MM.1S (cell line): ENCODE measurements at regions not wholly inside any gene's neighbourhood (a gene's known extent, or its start where the extent isn't known, plus 50 kb on each side); places are given as distances from the start of the nearest gene placed in this dataset.

Experiments used
- DNase-seq: peaks from one replicate; pipeline ENCODE4 v3.0.0-alpha.2; 2015
- H2AFZ ChIP-seq: fragments of 300-600 bp; sonication (generic); 2 replicates; pipeline ENCODE4 v1.6.0; 2016; ENCODE audit warnings: antibody characterized with exemption, low read length
- H3F3A ChIP-seq: fragments of 300-600 bp; sonication (generic); 2 replicates; pipeline ENCODE4 v1.6.1; 2016; ENCODE audit warnings: mild to moderate bottlenecking, antibody characterized with exemption, low read length, moderate library complexity, mixed read lengths; ENCODE audit not compliant: insufficient read depth
- H3K27ac ChIP-seq: fragments of 300-600 bp; sonication (generic); 2 replicates; pipeline ENCODE4 v1.5.1; 2016; ENCODE audit warnings: mild to moderate bottlenecking, low read length
- H3K27me3 ChIP-seq: fragments of 300-600 bp; sonication (generic); replicated peaks from 2 replicates; pipeline ENCODE4 v1.6.0; 2016; ENCODE audit warnings: low read length; ENCODE audit not compliant: insufficient read depth
- H3K36me3 ChIP-seq: fragments of 300-600 bp; sonication (generic); replicated peaks from 2 replicates; pipeline ENCODE4 v1.6.1; 2016; ENCODE audit warnings: mild to moderate bottlenecking, low read length, mixed read lengths; ENCODE audit not compliant: insufficient read depth
- H3K4me1 ChIP-seq: fragments of 300-600 bp; sonication (generic); 2 replicates; pipeline ENCODE4 v1.6.1; 2016; ENCODE audit warnings: low read length, mixed read lengths
- H3K4me2 ChIP-seq: fragments of 300-600 bp; sonication (generic); 2 replicates; pipeline ENCODE4 v1.6.0; 2016; ENCODE audit warnings: low read depth, low read length
- H3K4me3 ChIP-seq: fragments of 300-600 bp; sonication (generic); 2 replicates; pipeline ENCODE4 v1.5.1; 2016; ENCODE audit warnings: low read length, mixed read lengths
- H3K79me2 ChIP-seq: fragments of 300-600 bp; sonication (generic); 2 replicates; pipeline ENCODE4 v1.6.1; 2016; ENCODE audit warnings: mixed run types, low read length, mixed read lengths
- H3K9ac ChIP-seq: fragments of 300-600 bp; sonication (generic); 2 replicates; pipeline ENCODE4 v1.6.1; 2016; ENCODE audit warnings: low read length, mixed read lengths
- H3K9me2 ChIP-seq: fragments of 300-600 bp; sonication (generic); replicated peaks from 2 replicates; pipeline ENCODE4 v1.6.1; 2016; ENCODE audit warnings: mild to moderate bottlenecking, low read length, mixed read lengths; ENCODE audit not compliant: insufficient read depth
- H3K9me3 ChIP-seq: fragments of 300-600 bp; sonication (generic); replicated peaks from 2 replicates; pipeline ENCODE4 v1.6.1; 2016; ENCODE audit warnings: mild to moderate bottlenecking, low read length, mixed read lengths; ENCODE audit not compliant: insufficient read depth
- H4K20me1 ChIP-seq: fragments of 300-600 bp; sonication (generic); 2 replicates; pipeline ENCODE4 v1.6.1; 2016; ENCODE audit warnings: mild to moderate bottlenecking, low read length, moderate library complexity, mixed read lengths; ENCODE audit not compliant: insufficient read depth
- EZH2 ChIP-seq: fragments of 300-600 bp; sonication (generic); optimal IDR thresholded peaks from 2 replicates; pipeline ENCODE3; 2017; ENCODE audit warnings: low read depth, mild to moderate bottlenecking, antibody characterized with exemption, low read length, mixed read lengths
- EZH2phosphoT487 ChIP-seq: fragments of 300-600 bp; sonication (generic); IDR thresholded peaks from 2 replicates; pipeline ENCODE4 v1.6.1; 2018; ENCODE audit warnings: antibody characterized with exemption, low read length
- TF ChIP-seq, protein P1 (sequence below): fragments of 300-600 bp; sonication (generic); IDR thresholded peaks from 2 replicates; pipeline ENCODE4 v1.5.1; 2016; ENCODE audit warnings: antibody characterized with exemption, low read length, mixed read lengths

DNA sequence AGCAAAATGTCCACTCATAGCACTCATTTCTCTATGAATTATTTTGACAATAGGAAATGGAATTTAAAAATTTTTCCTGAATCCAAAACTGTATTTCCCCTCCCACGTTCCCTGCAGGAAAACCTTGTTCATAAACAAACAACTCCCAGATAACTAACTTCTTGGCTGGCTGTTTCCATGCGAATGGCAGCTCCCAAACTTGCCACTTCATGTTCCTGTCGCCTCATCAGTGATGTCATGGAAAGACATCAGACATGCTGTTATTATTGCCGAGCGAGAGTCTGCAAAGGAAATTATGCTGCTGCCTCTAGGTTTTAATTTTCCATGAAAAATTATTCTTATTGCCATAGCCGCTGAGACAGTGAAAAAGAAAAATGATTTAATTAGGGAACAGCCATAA lies 117.0 kb upstream of the RIOK3 start:
- no peaks in the 10 kb centered on the region for H3K27me3 ChIP-seq
- H3K9ac ChIP-seq = no peak overlapping the region
- no peaks in the 10 kb centered on the region for H3K79me2 ChIP-seq
- H3K4me1 ChIP-seq = peaks cover 6% of the 10 kb centered on the region; the same call in 1 of the 2 replicates
- TF ChIP-seq, protein P1, sequence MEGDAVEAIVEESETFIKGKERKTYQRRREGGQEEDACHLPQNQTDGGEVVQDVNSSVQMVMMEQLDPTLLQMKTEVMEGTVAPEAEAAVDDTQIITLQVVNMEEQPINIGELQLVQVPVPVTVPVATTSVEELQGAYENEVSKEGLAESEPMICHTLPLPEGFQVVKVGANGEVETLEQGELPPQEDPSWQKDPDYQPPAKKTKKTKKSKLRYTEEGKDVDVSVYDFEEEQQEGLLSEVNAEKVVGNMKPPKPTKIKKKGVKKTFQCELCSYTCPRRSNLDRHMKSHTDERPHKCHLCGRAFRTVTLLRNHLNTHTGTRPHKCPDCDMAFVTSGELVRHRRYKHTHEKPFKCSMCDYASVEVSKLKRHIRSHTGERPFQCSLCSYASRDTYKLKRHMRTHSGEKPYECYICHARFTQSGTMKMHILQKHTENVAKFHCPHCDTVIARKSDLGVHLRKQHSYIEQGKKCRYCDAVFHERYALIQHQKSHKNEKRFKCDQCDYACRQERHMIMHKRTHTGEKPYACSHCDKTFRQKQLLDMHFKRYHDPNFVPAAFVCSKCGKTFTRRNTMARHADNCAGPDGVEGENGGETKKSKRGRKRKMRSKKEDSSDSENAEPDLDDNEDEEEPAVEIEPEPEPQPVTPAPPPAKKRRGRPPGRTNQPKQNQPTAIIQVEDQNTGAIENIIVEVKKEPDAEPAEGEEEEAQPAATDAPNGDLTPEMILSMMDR = no peak
- TF ChIP-seq EZH2phosphoT487 (no peak), EZH2 (no peak)
- H3K4me3 ChIP-seq = no peak overlapping the region
- no peaks in the 10 kb centered on the region for H3F3A ChIP-seq
- H2AFZ ChIP-seq = no peak overlapping the region
- H3K9me3 ChIP-seq = no peaks in the 10 kb centered on the region
- H3K4me2 ChIP-seq = no peak overlapping the region
- no peaks in the 10 kb centered on the region for H3K9me2 ChIP-seq
- no peak for DNase-seq
- no peaks in the 10 kb centered on the region for H3K36me3 ChIP-seq
- no peaks in the 10 kb centered on the region for H4K20me1 ChIP-seq
- H3K27ac ChIP-seq = no peak overlapping the region

- H3K4me2 ChIP-seq = no peak overlapping the region
- no peak for DNase-seq
- H3K9me3 ChIP-seq = no peaks in the 10 kb centered on the region
- no peaks in the 10 kb centered on the region for H3K79me2 ChIP-seq
- H4K20me1 ChIP-seq = no peaks in the 10 kb centered on the region
- H3K9me2 ChIP-seq = no peaks in the 10 kb centered on the region
- H2AFZ ChIP-seq = no peak overlapping the region
- no peak overlapping the region for H3K27ac ChIP-seq
- H3K9ac ChIP-seq = no peak overlapping the region
- no peaks in the 10 kb centered on the region for H3K4me1 ChIP-seq
- TF ChIP-seq, protein P1 = no peak
- TF ChIP-seq EZH2phosphoT487 = no peak
- no peak for TF ChIP-seq EZH2
- no peaks in the 10 kb centered on the region for H3K27me3 ChIP-seq
- H3K36me3 ChIP-seq = no peaks in the 10 kb centered on the region
- H3F3A ChIP-seq = no peaks in the 10 kb centered on the region
- H3K4me3 ChIP-seq = no peak overlapping the region
Observed at GRCh38 chr18:23337599-23338444, 115.3 kb upstream of the RIOK3 start.

GRCh38 chr18:23340661-23341060 lies 112.4 kb upstream of the RIOK3 start:
- Histone ChIP-seq H4K20me1 (no peaks in the 10 kb centered on the region), H3F3A (no peaks in the 10 kb centered on the region), H3K9me3 (no peaks in the 10 kb centered on the region), H3K4me3 (no peak overlapping the region), H3K79me2 (no peaks in the 10 kb centered on the region), H3K9ac (no peak overlapping the region), H3K27ac (no peak overlapping the region), H3K27me3 (no peaks in the 10 kb centered on the region), H3K4me1 (no peaks in the 10 kb centered on the region), H2AFZ (no peak overlapping the region), H3K9me2 (no peaks in the 10 kb centered on the region), H3K4me2 (no peak overlapping the region), H3K36me3 (no peaks in the 10 kb centered on the region)
- TF ChIP-seq EZH2phosphoT487 (no peak), EZH2 (no peak)
- TF ChIP-seq, protein P1 = no peak
- no peak for DNase-seq
